ENCODE measurements at regions not wholly inside any gene's neighbourhood (a gene's known extent, or its start where the extent isn't known, plus 50 kb on each side); places are given as distances from the start of the nearest gene placed in this dataset.

GRCh38 chr2:52970642-52971041 lies 797.0 kb upstream of the CHAC2 start:
- Histone ChIP-seq H3K9me3 (ENCODE audit: control insufficient read depth, insufficient read depth, low read length) (peaks cover 2% of the 10 kb centered on the region; the same call in 1 of the 2 replicates), H3K27me3 (ENCODE audit: control insufficient read depth, insufficient read depth, low read length) (no peaks in the 10 kb centered on the region), H3K4me3 (ENCODE audit: low read depth, low read length) (no peak overlapping the region), H3K27ac (ENCODE audit: low read depth, low read length) (no peak overlapping the region)
- ChIA-PET CTCF (no interaction called here), POLR2A (no interaction called here)
- TF ChIP-seq CTCF (IDR thresholded peaks at IDR 0.05; ENCODE audit: low read depth, low read length) = no peak
- DNase-seq (ENCODE audit: low read depth, low spot score) = no peak

- Histone ChIP-seq H3K9me3 (ENCODE audit: control insufficient read depth, insufficient read depth, low read length) (peaks cover 2% of the 10 kb centered on the region; the same call in 1 of the 2 replicates), H3K4me3 (ENCODE audit: low read depth, low read length) (no peak overlapping the region), H3K27me3 (ENCODE audit: control insufficient read depth, insufficient read depth, low read length) (no peaks in the 10 kb centered on the region), H3K27ac (ENCODE audit: low read depth, low read length) (no peak overlapping the region)
- ChIA-PET POLR2A (no interaction called here), CTCF (no interaction called here)
- no peak for DNase-seq (ENCODE audit: low read depth, low spot score)
- no peak for TF ChIP-seq CTCF (IDR thresholded peaks at IDR 0.05; ENCODE audit: low read depth, low read length)
Observed at GRCh38 chr2:52968043-52968442, 799.6 kb upstream of the CHAC2 start.

- ChIA-PET POLR2A (no interaction called here), CTCF (interaction anchor here (2.0 kb wide), 1 partner anchor 12 kb away, joined by 8 read pairs; no protein-coding TSS in a partner anchor)
- no peak for DNase-seq (ENCODE audit: low read depth, low spot score)
- no peak for TF ChIP-seq CTCF (IDR thresholded peaks at IDR 0.05; ENCODE audit: low read depth, low read length)
- Histone ChIP-seq H3K27me3 (ENCODE audit: control insufficient read depth, insufficient read depth, low read length) (no peaks in the 10 kb centered on the region), H3K9me3 (ENCODE audit: control insufficient read depth, insufficient read depth, low read length) (peaks cover 2% of the 10 kb centered on the region; the same call in 1 of the 2 replicates), H3K27ac (ENCODE audit: low read depth, low read length) (no peak overlapping the region), H3K4me3 (ENCODE audit: low read depth, low read length) (no peak overlapping the region)
Observed at GRCh38 chr2:52964916-52965530, 802.6 kb upstream of the CHAC2 start.

GRCh38 chr2:52961403-52961802 lies 806.2 kb upstream of the CHAC2 start:
- ChIA-PET CTCF (interaction anchor here (0.6 kb wide), 1 partner anchor 405 kb away, joined by 3 read pairs; no protein-coding TSS in a partner anchor), POLR2A (no interaction called here)
- no peak overlapping the region for H3K27ac ChIP-seq (ENCODE audit: low read depth, low read length)
- no peak for DNase-seq (ENCODE audit: low read depth, low spot score)
- no peak overlapping the region for H3K4me3 ChIP-seq (ENCODE audit: low read depth, low read length)
- no peak for TF ChIP-seq CTCF (IDR thresholded peaks at IDR 0.05; ENCODE audit: low read depth, low read length)
- H3K9me3 ChIP-seq (ENCODE audit: control insufficient read depth, insufficient read depth, low read length) = no peaks in the 10 kb centered on the region
- H3K27me3 ChIP-seq (ENCODE audit: control insufficient read depth, insufficient read depth, low read length) = no peaks in the 10 kb centered on the region

GRCh38 chr2:52960881-52961280 lies 806.7 kb upstream of the CHAC2 start:
- H3K9me3 ChIP-seq (ENCODE audit: control insufficient read depth, insufficient read depth, low read length) = no peaks in the 10 kb centered on the region
- DNase-seq (ENCODE audit: low read depth, low spot score) = no peak
- no peaks in the 10 kb centered on the region for H3K27me3 ChIP-seq (ENCODE audit: control insufficient read depth, insufficient read depth, low read length)
- H3K27ac ChIP-seq (ENCODE audit: low read depth, low read length) = no peak overlapping the region
- ChIA-PET CTCF (interaction anchor here (0.6 kb wide), 2 partner anchors 25 to 404 kb away, joined by 3 read pairs; no protein-coding TSS in a partner anchor), POLR2A (no interaction called here)
- TF ChIP-seq CTCF (IDR thresholded peaks at IDR 0.05; ENCODE audit: low read depth, low read length) = no peak
- no peak overlapping the region for H3K4me3 ChIP-seq (ENCODE audit: low read depth, low read length)

Measured in AG04450 (cell line).